HCT116 (cell line): ENCODE measurements at regions not wholly inside any gene's neighbourhood (a gene's known extent, or its start where the extent isn't known, plus 50 kb on each side); places are given as distances from the start of the nearest gene placed in this dataset.

ENCODE experiments used
- CTCF ChIP-seq, 3 experiments: fragments of 200-600 bp in 1 of 3; sonication (generic) in 1 of 3; IDR thresholded peaks in 2 of 3; conservative IDR thresholded peaks in 1 of 3; 2 replicates each; pipeline ENCODE4 v1.5.1; 2012 to 2017; ENCODE audit warnings: low read depth in 2 of 3, low read length in 2 of 3, antibody characterized with exemption in 1 of 3, borderline replicate concordance in 1 of 3, control low read depth in 1 of 3, mild to moderate bottlenecking in 1 of 3, mixed read lengths in 1 of 3, mixed run types in 1 of 3, moderate library complexity in 1 of 3; ENCODE audit not compliant: insufficient read depth in 1 of 3
- EZH2 ChIP-seq: fragments of 200-600 bp; sonication (generic); IDR thresholded peaks from 2 replicates; pipeline ENCODE4 v1.6.1; 2017; ENCODE audit warnings: antibody characterized with exemption, mixed run types
- EZH2phosphoT487 ChIP-seq: fragments of 200-600 bp; IDR thresholded peaks from 2 replicates; pipeline ENCODE4 v1.6.1; 2018; ENCODE audit warnings: antibody characterized with exemption, borderline replicate concordance
- MAX ChIP-seq: IDR thresholded peaks from 2 replicates; pipeline ENCODE4 v1.6.1; 2012
- POLR2AphosphoS5 ChIP-seq: IDR thresholded peaks from 2 replicates; pipeline ENCODE4 v1.6.1; 2011; ENCODE audit warnings: mild to moderate bottlenecking, low read depth, low read length, moderate library complexity
- REST ChIP-seq: IDR thresholded peaks from 2 replicates; pipeline ENCODE4 v1.6.1; 2012; ENCODE audit warnings: low read depth
- SIN3A ChIP-seq: IDR thresholded peaks from 2 replicates; pipeline ENCODE4 v1.6.1; 2012; ENCODE audit warnings: low read depth
- SRF ChIP-seq: IDR thresholded peaks from 2 replicates; pipeline ENCODE4 v1.6.1; 2012; ENCODE audit warnings: low read depth
- YY1 ChIP-seq: IDR thresholded peaks from 2 replicates; pipeline ENCODE4 v1.6.1; 2011; ENCODE audit warnings: low read length, low read depth, moderate library complexity, mild to moderate bottlenecking; ENCODE audit not compliant: insufficient replicate concordance; ENCODE audit errors: extremely low read depth
- ZFX ChIP-seq: fragments of 450-650 bp; IDR thresholded peaks from 2 replicates; pipeline ENCODE4 v1.6.1; 2017

DNA sequence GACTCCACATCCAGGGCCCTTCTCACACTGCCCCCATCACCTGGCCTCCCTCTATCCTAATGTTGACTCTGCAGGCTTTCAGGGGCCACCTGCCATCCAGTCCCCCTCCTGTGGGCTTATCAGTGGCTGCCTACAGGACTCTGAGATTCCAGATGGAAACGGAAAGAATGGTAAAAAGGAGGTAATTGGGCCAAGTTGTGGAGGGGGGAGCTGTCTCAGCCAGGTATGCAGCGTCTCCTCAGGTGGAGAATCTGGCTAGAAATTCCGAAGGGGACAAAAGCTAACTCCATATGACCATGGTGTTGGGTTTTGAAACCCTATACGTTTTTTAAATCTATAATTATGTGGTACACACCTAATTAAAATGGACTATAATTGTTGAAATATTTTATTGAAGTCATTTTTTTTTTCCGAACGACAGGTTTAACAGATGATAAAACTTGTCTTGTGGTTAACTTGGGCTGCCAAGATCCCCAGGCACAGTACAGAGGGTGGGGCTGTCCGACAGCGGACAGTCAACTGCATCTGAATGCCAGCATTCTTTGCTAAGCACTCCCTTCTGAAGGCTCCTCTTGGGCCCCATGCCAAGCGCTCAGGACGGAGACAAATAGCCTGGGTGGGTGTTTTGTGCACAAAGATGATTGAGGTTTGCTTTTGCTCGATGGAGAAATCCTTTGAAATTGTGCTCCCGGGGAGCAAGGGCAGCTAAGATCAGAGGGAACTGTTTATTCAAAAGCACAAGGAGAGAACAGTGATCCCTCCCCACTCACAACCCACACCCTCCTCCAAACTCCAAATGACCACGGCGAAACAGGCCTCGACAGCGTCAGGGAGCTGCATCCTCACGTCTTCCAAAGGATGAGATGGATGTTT lies 365.6 kb downstream of the BCL11B start:
- TF ChIP-seq CTCF (IDR thresholded peaks at IDR 0.05 in 2 of 3, conservative IDR thresholded peaks at IDR 0.05 in 1 of 3; ENCODE audit: borderline replicate concordance in 1 of 3, insufficient read depth in 1 of 3, low read depth in 2 of 3, low read length in 2 of 3) (no peak), SRF (no peak), POLR2AphosphoS5 (no peak), SIN3A (no peak), EZH2phosphoT487 (no peak), REST (no peak), YY1 (no peak), MAX (no peak), EZH2 (no peak), ZFX (no peak)
